ENCODE measurements at regions not wholly inside any gene's neighbourhood (a gene's known extent, or its start where the extent isn't known, plus 50 kb on each side); places are given as distances from the start of the nearest gene placed in this dataset.

DNA sequence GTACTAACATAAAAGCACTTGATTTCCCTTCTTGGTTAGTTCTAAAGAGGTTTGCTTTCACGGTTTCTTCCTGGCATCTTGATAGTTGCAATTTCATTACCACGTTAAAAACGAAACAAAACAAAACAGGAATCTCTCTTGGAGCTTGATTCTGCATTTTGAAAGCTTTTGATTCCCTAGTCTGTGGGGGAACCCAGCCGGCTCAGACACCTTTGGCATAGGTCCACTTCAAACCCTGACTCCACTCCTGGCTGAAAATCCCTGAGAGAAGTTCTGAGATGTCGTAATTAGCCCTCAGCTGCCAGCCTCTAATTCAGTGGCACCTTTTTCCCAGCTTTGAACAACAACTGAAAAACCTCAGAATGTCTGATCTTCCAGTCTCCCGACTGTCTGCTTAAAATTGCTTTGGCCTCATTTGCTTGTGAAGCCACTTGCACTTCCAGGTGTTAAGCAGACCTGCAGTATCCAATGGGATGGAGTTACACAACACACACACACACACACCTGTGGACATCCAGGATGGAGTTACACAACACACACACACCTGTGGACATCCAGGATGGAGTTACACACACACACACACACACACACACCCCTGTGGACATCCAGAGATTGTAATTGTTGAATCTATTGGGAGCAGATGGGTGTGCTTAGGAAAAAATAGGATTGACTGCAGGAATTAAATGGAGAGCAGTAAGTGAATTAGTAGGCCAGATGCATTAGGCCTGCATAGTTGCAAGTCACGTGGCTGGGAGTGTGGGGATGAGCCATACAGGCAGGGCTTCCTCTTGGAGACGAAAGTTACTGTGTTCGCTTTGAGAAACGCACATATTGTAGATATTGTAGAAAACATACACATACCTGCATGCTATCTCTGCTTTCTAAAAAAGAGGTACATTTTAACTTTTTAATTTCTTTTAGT, 285.6 kb upstream of the FMN2 start:
- Histone ChIP-seq H3K36me3 (replicated peaks) (no peaks in the 10 kb centered on the region), H3K4me3 (ENCODE audit: low read depth, low read length) (no peak overlapping the region), H3K27me3 (replicated peaks) (no peaks in the 10 kb centered on the region), H3K27ac (no peak overlapping the region)
- in situ Hi-C loops (cut with HindIII; ENCODE audit: low pct_ligation_motif_present, low sequenced_read_pairs): no loop called here
- DNase-seq: no peak
- TF ChIP-seq, protein P1, sequence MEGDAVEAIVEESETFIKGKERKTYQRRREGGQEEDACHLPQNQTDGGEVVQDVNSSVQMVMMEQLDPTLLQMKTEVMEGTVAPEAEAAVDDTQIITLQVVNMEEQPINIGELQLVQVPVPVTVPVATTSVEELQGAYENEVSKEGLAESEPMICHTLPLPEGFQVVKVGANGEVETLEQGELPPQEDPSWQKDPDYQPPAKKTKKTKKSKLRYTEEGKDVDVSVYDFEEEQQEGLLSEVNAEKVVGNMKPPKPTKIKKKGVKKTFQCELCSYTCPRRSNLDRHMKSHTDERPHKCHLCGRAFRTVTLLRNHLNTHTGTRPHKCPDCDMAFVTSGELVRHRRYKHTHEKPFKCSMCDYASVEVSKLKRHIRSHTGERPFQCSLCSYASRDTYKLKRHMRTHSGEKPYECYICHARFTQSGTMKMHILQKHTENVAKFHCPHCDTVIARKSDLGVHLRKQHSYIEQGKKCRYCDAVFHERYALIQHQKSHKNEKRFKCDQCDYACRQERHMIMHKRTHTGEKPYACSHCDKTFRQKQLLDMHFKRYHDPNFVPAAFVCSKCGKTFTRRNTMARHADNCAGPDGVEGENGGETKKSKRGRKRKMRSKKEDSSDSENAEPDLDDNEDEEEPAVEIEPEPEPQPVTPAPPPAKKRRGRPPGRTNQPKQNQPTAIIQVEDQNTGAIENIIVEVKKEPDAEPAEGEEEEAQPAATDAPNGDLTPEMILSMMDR (IDR thresholded peaks at IDR 0.05; ENCODE audit: low read depth, low read length, missing control alignments): no peak

- Histone ChIP-seq H3K4me3 (ENCODE audit: low read depth, low read length) (no peak overlapping the region), H3K27ac (no peak overlapping the region), H3K36me3 (replicated peaks) (no peaks in the 10 kb centered on the region), H3K27me3 (replicated peaks) (no peaks in the 10 kb centered on the region)
- TF ChIP-seq, protein P1 (IDR thresholded peaks at IDR 0.05; ENCODE audit: low read depth, low read length, missing control alignments): no peak
- DNase-seq: no peak
- in situ Hi-C loops (cut with HindIII; ENCODE audit: low pct_ligation_motif_present, low sequenced_read_pairs): no loop called here
Observed at GRCh38 chr1:239806897-239807296, 284.8 kb upstream of the FMN2 start.

GRCh38 chr1:239807361-239807760, 284.3 kb upstream of the FMN2 start:
- Histone ChIP-seq H3K36me3 (replicated peaks) (no peaks in the 10 kb centered on the region), H3K4me3 (ENCODE audit: low read depth, low read length) (no peak overlapping the region), H3K27ac (no peak overlapping the region), H3K27me3 (replicated peaks) (no peaks in the 10 kb centered on the region)
- in situ Hi-C loops (cut with HindIII; ENCODE audit: low pct_ligation_motif_present, low sequenced_read_pairs): no loop called here
- no peak for DNase-seq
- TF ChIP-seq, protein P1 (IDR thresholded peaks at IDR 0.05; ENCODE audit: low read depth, low read length, missing control alignments): no peak

- Histone ChIP-seq H3K27me3 (replicated peaks) (no peaks in the 10 kb centered on the region), H3K36me3 (replicated peaks) (no peaks in the 10 kb centered on the region), H3K27ac (no peak overlapping the region), H3K4me3 (ENCODE audit: low read depth, low read length) (no peak overlapping the region)
- no peak for DNase-seq
- in situ Hi-C loops (cut with HindIII; ENCODE audit: low pct_ligation_motif_present, low sequenced_read_pairs): no loop called here
- TF ChIP-seq, protein P1 (IDR thresholded peaks at IDR 0.05; ENCODE audit: low read depth, low read length, missing control alignments): no peak
Observed at GRCh38 chr1:239810061-239810481, 281.6 kb upstream of the FMN2 start.

GRCh38 chr1:239811211-239811885, 280.3 kb upstream of the FMN2 start:
- Histone ChIP-seq H3K4me3 (ENCODE audit: low read depth, low read length) (no peak overlapping the region), H3K36me3 (replicated peaks) (no peaks in the 10 kb centered on the region), H3K27ac (no peak overlapping the region), H3K27me3 (replicated peaks) (no peaks in the 10 kb centered on the region)
- in situ Hi-C loops (cut with HindIII; ENCODE audit: low pct_ligation_motif_present, low sequenced_read_pairs): no loop called here
- no peak for DNase-seq
- TF ChIP-seq, protein P1 (IDR thresholded peaks at IDR 0.05; ENCODE audit: low read depth, low read length, missing control alignments): no peak
